ENCODE measurements at regions not wholly inside any gene's neighbourhood (a gene's known extent, or its start where the extent isn't known, plus 50 kb on each side); places are given as distances from the start of the nearest gene placed in this dataset.

DNA sequence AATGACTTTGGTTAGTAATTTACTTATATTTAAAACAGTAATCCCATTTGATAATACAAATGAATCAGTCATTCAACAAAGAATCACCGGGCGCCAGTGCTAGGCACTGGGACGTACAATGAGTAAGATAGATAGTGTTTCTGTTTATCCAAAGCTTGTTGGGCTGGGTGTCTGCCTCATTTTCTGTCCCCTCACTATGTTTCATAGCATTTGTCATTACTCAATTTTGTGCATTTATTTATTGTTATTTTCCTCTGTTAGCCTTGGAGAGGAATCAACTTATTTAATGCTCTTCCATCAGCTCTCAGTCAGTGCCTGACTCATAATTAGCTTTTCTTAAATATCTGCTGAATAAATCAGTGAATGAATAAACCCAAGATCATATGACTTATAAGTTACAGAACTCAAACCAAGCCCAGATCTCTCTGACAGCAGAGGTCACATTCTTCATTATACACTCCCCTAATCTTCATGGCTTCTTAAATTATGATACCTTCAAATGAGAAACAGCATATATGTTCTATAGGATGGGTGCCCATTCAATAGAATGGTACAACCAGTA is 86.2 kb downstream of the TSPAN8 start:
- peak; percentile 13 for FAIRE-seq

DNA sequence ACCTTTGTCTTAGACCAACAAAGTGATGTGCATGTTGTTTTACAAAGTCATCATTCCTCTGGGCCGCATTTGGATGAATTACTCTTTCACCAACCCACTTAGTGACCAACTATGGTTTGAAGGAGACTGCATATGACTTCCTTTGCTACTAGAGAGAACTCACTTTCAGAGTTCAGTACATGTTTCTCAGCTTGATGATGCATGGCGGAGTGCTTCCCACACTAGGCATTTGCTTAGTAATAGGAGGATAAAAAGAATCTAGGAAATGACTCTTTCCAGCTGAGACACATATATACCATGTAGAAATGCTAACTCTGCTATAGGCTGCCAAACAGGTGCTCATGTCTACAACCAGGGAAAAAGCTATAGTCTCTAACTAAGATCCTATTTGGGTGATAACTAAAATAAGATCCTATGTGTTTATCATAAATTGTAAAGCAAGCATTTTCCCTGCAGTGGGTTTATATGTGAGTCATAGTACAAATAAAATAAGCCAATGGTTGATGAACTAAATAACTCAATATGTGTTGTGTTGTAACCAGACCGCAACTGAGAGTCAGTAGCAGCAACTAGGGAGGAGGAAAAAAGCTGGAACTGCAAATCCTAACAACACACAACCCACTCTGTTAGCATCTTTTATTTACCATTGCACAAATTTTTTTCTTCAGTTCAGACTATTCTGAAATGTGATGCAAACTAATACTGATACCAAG is 87.2 kb downstream of the TSPAN8 start:
- no peak for FAIRE-seq

DNA sequence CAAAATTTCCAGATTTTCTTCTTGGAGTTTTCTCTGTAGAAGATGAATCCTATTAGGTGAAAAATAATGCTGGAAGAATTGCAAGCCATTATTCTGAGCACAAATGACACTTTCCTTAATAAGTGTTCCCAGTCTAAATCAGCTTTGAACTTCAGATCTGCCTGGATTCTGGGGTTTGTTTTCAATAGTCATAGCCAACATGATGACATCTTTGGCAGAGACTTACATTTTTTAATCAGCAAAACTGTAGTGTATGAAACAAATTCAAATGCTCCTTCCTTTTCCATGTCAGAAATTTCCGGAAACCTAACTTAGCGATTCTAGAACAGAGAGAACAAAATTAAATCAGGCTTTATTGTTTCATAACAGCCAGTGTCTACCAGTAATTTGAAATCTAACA is 88.5 kb downstream of the TSPAN8 start:
- no peak for FAIRE-seq

DNA sequence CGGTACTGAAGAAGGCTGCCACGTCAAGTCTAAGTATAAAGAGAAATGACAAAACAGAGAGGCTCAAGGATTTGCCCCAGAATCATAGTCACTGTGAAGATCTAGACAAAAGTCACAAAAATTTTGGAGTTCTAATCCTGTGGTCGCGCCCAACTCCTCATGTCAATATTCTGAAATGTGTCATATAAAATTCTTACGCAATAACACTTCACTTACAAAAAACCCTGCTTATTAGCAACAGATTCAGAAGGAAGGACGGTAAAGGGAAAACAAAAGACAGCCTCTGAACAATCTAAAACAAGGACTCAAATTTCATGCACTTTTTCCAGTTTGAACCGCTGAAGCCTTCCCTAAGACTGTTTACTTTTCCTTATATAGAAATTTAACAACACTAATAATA is 94.7 kb downstream of the TSPAN8 start:
- FAIRE-seq, result no peak

DNA sequence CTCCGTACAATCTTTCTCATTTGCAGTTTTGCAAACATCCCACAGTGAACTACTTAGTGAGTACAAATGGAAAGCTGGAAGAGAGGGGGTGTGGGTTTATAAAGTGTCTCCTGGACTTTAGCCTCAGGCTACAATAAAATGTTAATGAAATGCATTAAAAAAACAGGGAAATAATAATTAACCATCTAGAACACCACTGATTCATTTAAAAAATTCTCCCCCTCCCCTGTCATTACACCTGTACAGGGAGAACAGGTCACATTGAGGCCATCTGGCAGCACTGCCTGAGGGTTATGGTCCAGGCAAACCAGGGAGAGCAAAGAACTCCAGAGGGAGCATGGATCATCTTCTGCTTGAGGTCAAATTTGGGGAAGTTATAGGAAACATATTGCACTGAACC is 96.3 kb downstream of the TSPAN8 start:
- no peak for FAIRE-seq

DNA sequence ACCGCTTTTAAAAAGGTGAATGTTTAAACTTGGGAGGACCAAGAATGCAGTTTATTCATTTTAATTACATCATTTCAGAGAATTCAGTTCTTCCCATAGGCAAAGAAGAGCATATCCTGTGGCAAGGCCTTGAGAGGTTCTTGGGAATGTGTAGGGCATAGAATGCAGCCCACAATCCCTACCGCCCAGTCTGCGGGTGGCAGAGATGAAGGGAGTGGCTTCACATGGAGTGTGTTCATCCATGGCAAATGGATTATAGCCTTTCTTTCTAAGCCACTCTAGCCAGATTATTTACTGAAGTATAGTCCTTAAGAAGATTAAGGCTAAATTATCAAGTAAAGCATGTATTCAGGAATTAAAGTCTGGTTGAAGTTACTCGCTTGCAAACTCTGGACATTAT is 97.4 kb downstream of the TSPAN8 start:
- no peak for FAIRE-seq

DNA sequence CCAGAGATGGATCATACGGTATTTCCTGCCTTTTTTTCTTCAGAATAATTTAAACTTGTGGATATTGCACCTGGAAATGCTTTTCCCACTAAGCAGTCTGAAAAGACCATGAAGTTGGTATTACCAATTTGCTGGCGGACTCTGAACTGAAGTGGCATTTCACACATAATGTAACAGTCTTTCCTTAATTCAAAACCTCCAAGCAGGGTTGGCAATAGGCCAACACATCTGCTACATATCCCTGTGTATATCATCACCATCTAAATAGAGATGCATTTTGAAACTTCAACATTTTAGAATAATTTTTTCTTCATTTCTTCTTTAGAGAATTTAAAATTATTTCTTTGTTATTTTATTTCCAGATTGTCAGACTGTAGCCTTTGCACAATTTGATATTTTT is 100.5 kb downstream of the TSPAN8 start:
- FAIRE-seq, result no peak

DNA sequence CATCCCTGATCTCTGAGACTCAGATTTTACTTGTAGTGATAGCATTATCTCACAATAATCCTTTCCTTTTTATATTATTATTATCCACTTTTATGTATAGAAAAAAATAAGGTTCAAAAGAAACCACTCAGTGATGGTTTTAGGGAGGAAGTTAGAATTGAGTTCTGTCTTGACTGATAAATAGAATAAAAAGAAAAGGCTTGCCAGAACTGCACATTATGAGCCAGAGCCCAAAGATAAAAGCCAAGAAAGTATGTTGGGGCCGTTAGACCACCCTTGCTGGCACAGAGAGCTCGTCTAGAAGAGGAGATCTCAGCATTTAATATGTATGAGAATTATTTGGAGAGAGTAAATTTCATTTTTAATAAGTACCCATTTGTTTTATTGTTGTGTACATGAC is 103.2 kb downstream of the TSPAN8 start:
- no peak for FAIRE-seq

DNA sequence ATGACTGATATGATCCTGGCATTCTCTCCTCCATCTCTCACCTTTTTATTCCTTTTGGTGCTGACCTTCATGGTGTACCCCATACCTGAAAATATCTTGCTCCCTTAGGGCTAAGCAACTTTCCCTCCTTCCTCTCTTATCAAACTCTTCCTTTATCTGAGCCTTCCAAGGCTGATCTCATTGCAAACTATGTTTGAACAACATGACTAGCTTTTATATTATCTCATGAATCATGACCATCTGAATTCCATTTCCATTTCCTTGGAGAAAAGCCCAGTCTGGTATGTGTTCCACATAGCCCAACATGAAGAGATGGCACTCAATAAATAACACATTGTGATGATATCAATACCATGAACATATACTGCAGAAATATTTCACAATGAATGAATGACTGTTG is 111.6 kb downstream of the TSPAN8 start:
- no peak for FAIRE-seq

DNA sequence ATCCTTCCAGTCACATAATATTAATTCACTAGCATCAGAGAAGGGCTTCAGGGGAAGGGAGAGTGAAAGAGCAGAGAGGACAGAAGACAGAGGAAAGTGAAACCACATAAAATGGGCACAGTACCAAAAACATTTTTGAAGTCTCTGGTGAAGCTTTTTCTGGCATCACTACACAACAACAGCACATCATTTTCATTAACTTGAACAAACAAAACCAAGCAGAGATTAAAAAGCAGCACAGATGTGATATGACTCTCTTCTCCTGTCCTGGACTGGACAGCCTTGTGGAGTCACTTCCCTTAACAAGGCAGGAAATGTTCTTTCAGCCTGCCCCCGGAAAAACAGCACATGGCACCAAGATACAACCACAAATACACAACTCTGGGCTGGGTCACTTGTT is 112.0 kb downstream of the TSPAN8 start:
- FAIRE-seq, result no peak

DNA sequence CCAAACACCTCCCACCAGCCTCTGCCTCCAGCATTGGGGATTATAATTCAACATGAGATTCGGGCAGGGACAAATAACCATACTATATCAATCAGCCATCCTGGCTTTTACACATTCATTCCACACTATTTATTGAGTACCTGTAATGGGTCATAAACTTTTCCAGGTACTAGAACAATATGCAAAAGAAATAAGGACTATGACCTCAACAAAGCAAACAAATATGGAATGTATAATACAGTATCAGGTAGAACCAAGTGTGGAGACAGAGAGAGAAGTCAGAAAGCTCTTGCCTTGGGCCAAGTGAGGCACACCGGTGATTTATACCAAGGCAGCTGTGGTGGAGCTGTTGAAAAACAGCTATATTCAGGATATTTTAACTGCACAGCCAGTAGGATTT is 116.3 kb downstream of the TSPAN8 start:
- no peak for FAIRE-seq

DNA sequence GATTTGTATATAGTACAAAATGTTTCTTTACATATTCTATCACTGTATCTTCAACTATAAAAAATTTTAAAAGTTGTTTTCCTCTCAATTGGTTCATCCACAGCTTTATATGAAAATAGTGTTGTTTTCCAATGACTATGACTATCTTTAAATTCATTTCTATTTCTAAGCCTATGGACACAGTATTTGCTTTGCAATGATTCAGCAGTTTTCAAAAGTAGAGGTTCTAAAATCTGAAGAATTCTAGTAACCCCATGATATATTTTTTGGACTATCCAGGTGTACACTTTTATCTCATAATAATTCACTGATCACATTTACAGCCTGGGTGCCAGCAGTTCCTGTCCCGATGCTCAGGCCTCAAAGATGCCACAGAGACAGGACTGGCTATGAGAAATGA is 118.4 kb upstream of the PTPRR start:
- FAIRE-seq, result no peak

DNA sequence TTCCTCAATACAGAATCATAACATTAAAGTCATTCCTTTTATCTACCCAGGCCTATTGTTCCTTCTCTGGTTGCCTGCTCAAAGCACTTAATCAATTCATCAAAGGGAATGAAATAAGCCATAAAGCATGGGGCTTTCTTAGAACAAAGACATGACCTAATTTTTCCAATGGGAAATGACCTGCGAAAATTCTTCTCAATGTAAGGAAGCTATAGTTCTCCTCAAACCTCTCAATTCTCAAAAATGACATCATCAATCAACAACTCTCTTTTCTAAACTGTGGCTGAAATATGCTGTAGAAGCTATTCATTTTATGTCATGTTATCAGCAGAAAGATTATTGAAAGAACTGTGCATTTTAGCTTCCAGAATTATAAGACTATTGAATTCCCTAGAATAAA is 116.0 kb upstream of the PTPRR start:
- FAIRE-seq, result no peak

DNA sequence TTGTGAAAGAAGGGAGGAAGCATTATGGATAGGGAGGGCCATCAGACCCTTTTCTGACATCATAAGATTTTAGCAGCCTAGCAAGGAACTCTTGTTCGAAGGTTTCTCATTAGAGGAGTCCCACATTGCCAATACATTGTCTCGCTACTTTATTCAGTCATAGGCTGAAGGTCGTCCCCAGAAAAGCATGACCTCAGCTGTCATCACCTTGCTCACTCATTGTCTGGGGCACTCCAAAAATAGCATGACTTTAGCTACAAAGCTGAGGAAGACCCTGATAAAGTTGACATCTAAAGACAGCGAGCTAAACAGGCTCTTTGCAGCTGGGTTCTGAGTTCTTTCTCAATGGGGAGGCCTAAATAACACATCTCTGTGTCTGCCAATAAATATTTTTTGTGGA is 112.4 kb upstream of the PTPRR start:
- FAIRE-seq, result no peak

DNA sequence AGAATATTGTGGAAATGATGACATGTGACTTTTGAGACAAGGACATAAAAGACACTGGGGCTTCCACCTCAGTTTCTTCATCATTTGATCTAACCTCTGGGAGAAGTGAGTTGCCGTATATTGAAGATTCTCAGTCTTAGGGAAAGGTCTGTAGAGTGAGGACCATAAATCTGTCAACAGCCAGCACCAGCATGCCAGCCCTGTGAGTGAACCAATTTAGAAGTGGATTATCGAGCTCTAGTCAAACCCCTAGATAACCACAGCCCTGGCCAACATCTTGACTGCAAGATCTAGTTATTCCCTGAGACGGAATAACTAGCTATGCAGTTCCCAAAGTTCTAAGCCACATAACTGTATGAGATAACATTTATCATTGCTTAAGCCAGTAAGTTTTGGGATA is 108.8 kb upstream of the PTPRR start:
- no peak for FAIRE-seq

DNA sequence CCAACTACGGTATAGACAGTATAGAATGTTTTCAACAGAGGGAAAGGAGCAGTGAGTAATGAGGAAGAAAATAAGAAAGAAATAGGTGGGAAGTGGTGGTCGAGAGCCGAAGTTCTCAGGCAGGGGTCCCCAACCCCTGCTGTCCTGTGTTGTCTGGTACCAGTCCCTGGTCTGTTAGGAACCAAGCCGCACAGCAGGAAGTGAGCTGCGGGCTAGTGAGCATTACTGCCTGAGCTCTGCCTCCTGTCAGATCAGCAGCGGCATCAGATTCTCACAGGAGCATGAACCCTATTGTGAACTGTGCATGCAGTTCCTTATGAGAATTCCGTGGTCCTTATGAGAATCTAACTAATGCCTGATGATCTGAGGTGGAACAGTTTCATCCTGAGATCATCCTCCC is 107.3 kb upstream of the PTPRR start:
- no peak for FAIRE-seq

DNA sequence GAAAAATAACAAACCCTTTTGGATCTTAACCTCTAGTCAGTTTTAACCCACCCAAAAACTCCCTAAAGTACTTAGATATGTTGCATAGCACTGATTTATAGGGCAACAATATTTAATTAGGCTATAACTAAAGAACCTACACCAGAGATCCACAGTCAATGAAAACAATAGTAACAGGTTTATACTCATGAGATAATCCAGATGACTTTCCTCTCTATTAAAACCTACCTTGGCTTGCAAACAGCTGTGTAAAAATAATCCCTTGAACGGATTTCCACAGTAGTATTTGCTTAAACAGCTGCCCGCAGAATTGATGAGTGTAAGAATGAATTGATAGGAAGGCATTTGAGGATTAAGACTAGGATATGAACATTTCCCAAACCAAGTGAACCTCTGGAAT is 104.3 kb upstream of the PTPRR start:
- FAIRE-seq, result no peak

DNA sequence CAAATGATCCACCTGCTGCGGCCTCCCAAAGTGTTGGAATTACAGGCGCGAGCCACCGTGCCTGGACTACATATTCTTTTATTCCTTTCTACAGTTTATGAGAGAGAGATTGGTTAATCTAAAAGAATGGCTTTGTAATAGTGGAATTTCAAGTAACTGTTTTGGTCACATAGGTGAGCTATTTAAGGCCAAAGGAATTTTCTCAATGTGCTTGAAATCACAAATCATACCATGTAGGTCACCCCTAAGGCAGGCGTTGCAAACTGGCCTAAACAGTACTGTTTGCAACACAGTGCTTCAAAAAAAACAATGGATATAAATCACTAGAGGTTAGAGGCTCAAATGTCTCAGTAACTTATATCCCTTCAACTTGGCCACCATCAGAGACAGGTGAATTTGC is 103.7 kb upstream of the PTPRR start:
- no peak for FAIRE-seq

DNA sequence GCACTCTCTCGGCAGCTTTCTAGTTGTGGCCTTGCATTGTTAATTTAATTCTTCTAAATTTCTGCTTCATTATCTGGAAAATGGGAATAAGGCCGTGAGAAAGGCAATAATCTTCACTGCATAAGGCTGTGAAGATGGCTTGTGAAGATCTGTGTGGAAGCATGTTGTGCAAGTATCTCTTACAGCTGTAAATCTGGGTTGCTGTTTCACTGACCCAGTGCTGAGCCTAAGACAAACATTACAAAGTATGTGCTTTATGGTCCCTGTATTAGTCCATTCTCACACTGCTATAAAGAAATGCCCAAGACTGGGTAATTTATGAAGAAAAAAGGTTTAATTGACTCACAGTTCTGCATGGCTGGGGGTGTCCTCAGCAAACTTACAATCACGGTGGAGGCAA is 101.0 kb upstream of the PTPRR start:
- FAIRE-seq, result no peak

DNA sequence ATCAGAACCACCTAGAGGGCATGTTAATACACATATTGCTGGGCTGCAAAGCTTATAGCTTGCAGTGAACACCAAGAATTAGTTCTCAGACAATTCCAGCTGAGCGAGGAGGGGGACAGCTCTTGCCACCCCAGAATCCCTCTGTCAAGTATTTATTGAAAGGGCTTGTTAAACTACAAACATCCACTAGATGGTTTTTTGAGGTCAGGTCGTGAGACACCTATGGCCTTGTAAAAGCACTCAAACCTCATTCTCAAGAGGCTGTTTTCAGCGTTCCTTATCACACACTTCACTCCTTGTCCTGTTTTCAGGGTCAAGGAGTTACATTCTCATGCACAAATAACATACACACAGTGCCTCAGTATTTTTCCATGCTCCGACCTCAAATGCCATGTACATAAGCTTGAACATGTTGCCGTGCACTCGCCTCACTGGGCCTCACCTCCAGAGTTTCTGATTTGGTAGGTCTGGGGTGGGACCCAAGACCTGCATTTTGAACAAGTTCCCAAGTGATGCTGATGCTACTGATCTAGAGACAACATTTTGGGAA is 98.8 kb upstream of the PTPRR start:
- no peak for FAIRE-seq

DNA sequence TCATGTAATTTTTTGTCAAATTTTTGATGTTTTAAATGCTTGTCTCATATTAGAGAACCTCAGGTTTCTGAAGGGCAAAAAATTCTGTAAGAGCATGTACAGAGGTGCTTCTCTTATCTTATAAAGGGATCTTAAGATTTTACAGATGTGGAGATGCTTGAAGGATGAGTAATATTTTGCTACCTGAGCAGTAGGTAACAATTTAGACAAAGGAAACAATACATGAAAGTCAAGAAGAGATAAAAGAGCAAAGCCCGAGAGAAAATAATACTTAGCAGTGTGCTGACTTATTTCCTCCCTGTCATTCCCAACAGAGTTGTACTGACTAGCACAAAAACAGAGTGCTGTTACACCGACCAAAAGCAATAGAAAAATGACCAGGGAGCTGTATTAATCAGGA is 98.1 kb upstream of the PTPRR start:
- no peak for FAIRE-seq

DNA sequence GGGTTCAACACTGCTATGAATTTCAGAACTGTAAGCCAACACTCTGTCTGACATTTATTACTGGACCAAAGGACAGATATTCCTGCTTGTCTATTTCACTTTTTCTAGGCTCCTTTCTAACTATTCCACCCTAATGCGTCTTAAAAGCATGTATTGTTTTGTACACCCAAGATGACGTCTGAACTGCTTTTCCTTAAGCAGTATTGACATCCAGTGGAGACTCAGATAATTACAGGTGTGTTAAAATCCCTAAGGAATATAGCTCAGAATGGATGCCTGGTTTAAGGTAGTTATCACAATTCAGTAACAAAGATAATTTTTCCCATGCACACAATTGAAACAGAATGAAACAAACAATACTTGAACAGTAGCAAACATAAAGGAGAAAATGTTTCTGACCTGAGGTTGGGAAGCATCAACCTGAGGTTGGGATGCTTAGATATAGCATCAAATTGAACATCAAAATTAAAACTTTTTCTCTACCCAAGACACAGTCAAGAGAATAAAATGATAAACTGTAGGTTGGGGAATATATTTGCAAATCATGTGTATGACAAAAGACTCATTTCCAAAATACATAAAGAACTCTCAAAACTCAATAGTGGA is 93.7 kb upstream of the PTPRR start:
- no peak for FAIRE-seq

DNA sequence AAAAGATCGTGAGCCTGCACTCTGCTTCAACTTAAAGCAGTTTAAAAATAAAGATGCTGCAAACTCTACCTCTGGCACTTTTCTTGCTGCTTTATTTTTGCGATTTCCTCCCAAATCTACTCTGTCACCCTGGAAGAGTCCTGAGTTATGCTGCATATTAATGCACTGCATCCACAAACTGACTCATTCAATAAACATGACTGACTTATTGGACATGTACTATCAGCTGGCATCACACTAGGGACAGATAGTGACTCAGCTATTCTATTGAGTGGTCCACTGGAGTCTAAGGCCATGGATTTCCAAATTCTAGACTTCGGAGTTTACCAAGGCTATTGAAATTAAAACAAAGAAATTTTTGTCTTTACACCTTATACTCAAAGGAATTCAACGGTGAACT is 90.7 kb upstream of the PTPRR start:
- no peak for FAIRE-seq

DNA sequence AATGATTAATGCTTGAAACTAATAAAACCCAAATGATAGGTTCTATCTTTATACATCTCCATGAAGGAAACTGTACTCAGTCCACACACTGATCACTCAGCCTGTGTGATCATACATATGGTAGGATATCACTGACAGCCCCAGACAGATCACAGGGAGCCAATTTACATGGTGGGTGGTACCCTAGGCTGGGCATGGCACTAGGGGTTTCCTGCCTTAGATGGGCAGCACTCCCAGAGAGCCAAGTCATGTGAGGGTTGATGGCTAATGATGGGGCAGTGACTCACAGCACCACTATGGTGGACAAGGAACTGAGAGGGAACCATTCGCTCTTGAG is 89.6 kb upstream of the PTPRR start:
- FAIRE-seq, result no peak

All from islet of Langerhans (tissue), 1 donor.